HL-60 (cell line): ENCODE measurements at regions not wholly inside any gene's neighbourhood (a gene's known extent, or its start where the extent isn't known, plus 50 kb on each side); places are given as distances from the start of the nearest gene placed in this dataset.

Source experiments
- CTCF ChIP-seq: IDR thresholded peaks from one replicate; pipeline ENCODE4 v1.5.1; 2011; ENCODE audit warnings: low read length, control low read depth, inconsistent platforms; ENCODE audit not compliant: insufficient read depth
- POLR2AphosphoS5 ChIP-seq: IDR thresholded peaks from 2 replicates; pipeline ENCODE4 v1.6.1; 2012; ENCODE audit warnings: low read depth
- REST ChIP-seq: IDR thresholded peaks from 2 replicates; pipeline ENCODE4 v1.6.1; 2012; ENCODE audit warnings: low read depth; ENCODE audit not compliant: insufficient replicate concordance

- TF ChIP-seq CTCF = no peak
- TF ChIP-seq POLR2AphosphoS5 = no peak
- no peak for TF ChIP-seq REST
Observed at GRCh38 chr20:56851552-56851951, 222.4 kb downstream of the TFAP2C start.
